Body of pancreas (tissue), 4 donors: ENCODE measurements at regions not wholly inside any gene's neighbourhood (a gene's known extent, or its start where the extent isn't known, plus 50 kb on each side); places are given as distances from the start of the nearest gene placed in this dataset.

Source experiments
- POLR2A ChIP-seq, 3 donors: fragments of 450-650 bp; IDR thresholded peaks; one replicate each; pipeline ENCODE4 v1.6.1; 2016; ENCODE audit warnings: antibody characterized with exemption in 3 of 3, mild to moderate bottlenecking in 2 of 3
- TF ChIP-seq, protein P1 (sequence below), 7 experiments: fragments of 450-650 bp in 4 of 7; fragments of 200-600 bp in 3 of 7; sonication (generic) in 3 of 7; IDR thresholded peaks; one replicate each; pipeline ENCODE4 v1.5.1; 2016 to 2019; ENCODE audit warnings: antibody characterized with exemption in 7 of 7

DNA sequence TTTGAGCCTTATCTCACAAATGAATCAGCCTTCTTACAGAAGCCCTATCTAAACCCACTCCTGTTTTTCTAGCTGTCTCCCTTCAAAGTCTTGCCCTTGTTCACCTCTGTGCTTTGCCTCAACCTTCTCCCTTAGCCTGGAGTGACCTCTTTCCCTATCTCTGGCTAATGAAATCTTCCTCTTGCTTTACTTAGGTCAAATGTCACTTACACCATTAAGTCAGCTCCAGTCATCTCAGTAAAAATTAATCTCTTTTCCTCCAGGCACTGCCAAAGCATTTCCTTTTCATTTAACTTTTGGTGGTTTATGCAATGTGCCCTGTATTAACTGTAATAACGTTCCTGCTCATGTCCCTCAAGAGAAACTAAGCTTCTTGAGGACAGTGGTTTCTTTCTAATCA, 596.5 kb upstream of the MIR17HG start:
- TF ChIP-seq, protein P1, sequence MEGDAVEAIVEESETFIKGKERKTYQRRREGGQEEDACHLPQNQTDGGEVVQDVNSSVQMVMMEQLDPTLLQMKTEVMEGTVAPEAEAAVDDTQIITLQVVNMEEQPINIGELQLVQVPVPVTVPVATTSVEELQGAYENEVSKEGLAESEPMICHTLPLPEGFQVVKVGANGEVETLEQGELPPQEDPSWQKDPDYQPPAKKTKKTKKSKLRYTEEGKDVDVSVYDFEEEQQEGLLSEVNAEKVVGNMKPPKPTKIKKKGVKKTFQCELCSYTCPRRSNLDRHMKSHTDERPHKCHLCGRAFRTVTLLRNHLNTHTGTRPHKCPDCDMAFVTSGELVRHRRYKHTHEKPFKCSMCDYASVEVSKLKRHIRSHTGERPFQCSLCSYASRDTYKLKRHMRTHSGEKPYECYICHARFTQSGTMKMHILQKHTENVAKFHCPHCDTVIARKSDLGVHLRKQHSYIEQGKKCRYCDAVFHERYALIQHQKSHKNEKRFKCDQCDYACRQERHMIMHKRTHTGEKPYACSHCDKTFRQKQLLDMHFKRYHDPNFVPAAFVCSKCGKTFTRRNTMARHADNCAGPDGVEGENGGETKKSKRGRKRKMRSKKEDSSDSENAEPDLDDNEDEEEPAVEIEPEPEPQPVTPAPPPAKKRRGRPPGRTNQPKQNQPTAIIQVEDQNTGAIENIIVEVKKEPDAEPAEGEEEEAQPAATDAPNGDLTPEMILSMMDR (IDR thresholded peaks at IDR 0.05), result no peak
- TF ChIP-seq POLR2A (IDR thresholded peaks at IDR 0.05), result no peak
